ENCODE measurements at regions not wholly inside any gene's neighbourhood (a gene's known extent, or its start where the extent isn't known, plus 50 kb on each side); places are given as distances from the start of the nearest gene placed in this dataset.

- H3K27me3 Mint-ChIP-seq (ENCODE audit: low read depth) = no peaks in the 10 kb centered on the region
- ATAC-seq (replicated peaks in 1 of 2) = no peak
- no peak overlapping the region for H3K27ac Mint-ChIP-seq
- H3K4me3 Mint-ChIP-seq = no peak overlapping the region
- H3K9me3 Mint-ChIP-seq = no peaks in the 10 kb centered on the region
- peaks cover 0 to 2% of the 10 kb centered on the region in 2 donors for H3K36me3 Mint-ChIP-seq (ENCODE audit: insufficient read depth in 2 of 2)
- DNase-seq = no peak
- H3K4me1 Mint-ChIP-seq (ENCODE audit: low read depth) = peaks cover 26% of the 10 kb centered on the region
These were observed 361.2 kb upstream of the RIOK2 start for GRCh38 chr5:97544240-97544639.

- Mint-ChIP-seq H3K9me3 (no peaks in the 10 kb centered on the region), H3K4me3 (no peak overlapping the region), H3K27ac (no peak overlapping the region), H3K4me1 (ENCODE audit: low read depth) (peaks cover 26% of the 10 kb centered on the region), H3K36me3 (ENCODE audit: insufficient read depth in 2 of 2) (peaks cover 0 to 2% of the 10 kb centered on the region in 2 donors), H3K27me3 (ENCODE audit: low read depth) (no peaks in the 10 kb centered on the region)
- ATAC-seq (replicated peaks in 1 of 2) (no peak), DNase-seq (no peak)
These were observed 361.6 kb upstream of the RIOK2 start for GRCh38 chr5:97544678-97545077.

- no peak for DNase-seq
- no peak overlapping the region for H3K27ac Mint-ChIP-seq
These were observed 362.4 kb upstream of the RIOK2 start for GRCh38 chr5:97545446-97545845.

GRCh38 chr5:97545886-97546535, 363.0 kb upstream of the RIOK2 start:
- no peaks in the 10 kb centered on the region for H3K9me3 Mint-ChIP-seq
- H3K4me3 Mint-ChIP-seq = no peak overlapping the region
- no peak overlapping the region for H3K27ac Mint-ChIP-seq
- no peak for DNase-seq
- no peak for ATAC-seq (replicated peaks in 1 of 2)
- peaks cover 0 to 2% of the 10 kb centered on the region in 2 donors for H3K36me3 Mint-ChIP-seq (ENCODE audit: insufficient read depth in 2 of 2)
- no peaks in the 10 kb centered on the region for H3K27me3 Mint-ChIP-seq (ENCODE audit: low read depth)
- peaks cover 26% of the 10 kb centered on the region for H3K4me1 Mint-ChIP-seq (ENCODE audit: low read depth)

More at GRCh38 chr5:97545446-97545845, 362.4 kb upstream of the RIOK2 start:
- no peak for ATAC-seq (replicated peaks in 1 of 2)
- Mint-ChIP-seq H3K4me1 (ENCODE audit: low read depth) (peaks cover 26% of the 10 kb centered on the region), H3K4me3 (no peak overlapping the region), H3K9me3 (no peaks in the 10 kb centered on the region), H3K36me3 (ENCODE audit: insufficient read depth in 2 of 2) (peaks cover 0 to 2% of the 10 kb centered on the region in 2 donors), H3K27me3 (ENCODE audit: low read depth) (no peaks in the 10 kb centered on the region)

- peaks cover 0 to 2% of the 10 kb centered on the region in 2 donors for H3K36me3 Mint-ChIP-seq (ENCODE audit: insufficient read depth in 2 of 2)
- no peaks in the 10 kb centered on the region for H3K9me3 Mint-ChIP-seq
- no peaks in the 10 kb centered on the region for H3K27me3 Mint-ChIP-seq (ENCODE audit: low read depth)
- no peak overlapping the region for H3K4me3 Mint-ChIP-seq
- DNase-seq = no peak
- no peak overlapping the region for H3K27ac Mint-ChIP-seq
- H3K4me1 Mint-ChIP-seq (ENCODE audit: low read depth) = peaks cover 26% of the 10 kb centered on the region
- peak in 1 of 2 donors; percentile 31 for ATAC-seq (replicated peaks in 1 of 2)
These were observed 364.4 kb upstream of the RIOK2 start for GRCh38 chr5:97547430-97547829.

- Mint-ChIP-seq H3K4me3 (peak overlapping the region in 1 of 2 donors; percentile 11), H3K9me3 (no peaks in the 10 kb centered on the region), H3K4me1 (ENCODE audit: low read depth) (peaks cover 26% of the 10 kb centered on the region), H3K27me3 (ENCODE audit: low read depth) (no peaks in the 10 kb centered on the region), H3K36me3 (ENCODE audit: insufficient read depth in 2 of 2) (peaks cover 0 to 2% of the 10 kb centered on the region in 2 donors), H3K27ac (peak overlapping the region; percentile 3)
- ATAC-seq (replicated peaks in 1 of 2) (peak; percentile 78 to 81), DNase-seq (peak; percentile 6 to 11)
These were observed 365.1 kb upstream of the RIOK2 start for GRCh38 chr5:97547999-97548738.

GRCh38 chr5:97548739-97549080, 365.7 kb upstream of the RIOK2 start:
- DNase-seq (no peak), ATAC-seq (replicated peaks in 1 of 2) (no peak)
- H3K36me3 Mint-ChIP-seq (ENCODE audit: insufficient read depth in 2 of 2) = peaks cover 0 to 2% of the 10 kb centered on the region in 2 donors
- H3K27me3 Mint-ChIP-seq (ENCODE audit: low read depth) = no peaks in the 10 kb centered on the region
- peak overlapping the region in 1 of 2 donors; percentile 11 for H3K4me3 Mint-ChIP-seq
- peaks cover 26% of the 10 kb centered on the region for H3K4me1 Mint-ChIP-seq (ENCODE audit: low read depth)
- peak overlapping the region; percentile 3 for H3K27ac Mint-ChIP-seq
- no peaks in the 10 kb centered on the region for H3K9me3 Mint-ChIP-seq

GRCh38 chr5:97549496-97549895, 366.4 kb upstream of the RIOK2 start:
- H3K27ac Mint-ChIP-seq = no peak overlapping the region
- no peak overlapping the region for H3K4me3 Mint-ChIP-seq
- H3K27me3 Mint-ChIP-seq (ENCODE audit: low read depth) = no peaks in the 10 kb centered on the region
- peaks cover 24% of the 10 kb centered on the region for H3K4me1 Mint-ChIP-seq (ENCODE audit: low read depth)
- H3K36me3 Mint-ChIP-seq (ENCODE audit: insufficient read depth in 2 of 2) = peaks cover 0 to 2% of the 10 kb centered on the region in 2 donors
- no peaks in the 10 kb centered on the region for H3K9me3 Mint-ChIP-seq
- ATAC-seq (replicated peaks in 1 of 2) (no peak), DNase-seq (no peak)

GRCh38 chr5:97550164-97550563, 367.1 kb upstream of the RIOK2 start:
- DNase-seq (no peak), ATAC-seq (replicated peaks in 1 of 2) (no peak)
- Mint-ChIP-seq H3K27me3 (ENCODE audit: low read depth) (no peaks in the 10 kb centered on the region), H3K4me3 (no peak overlapping the region), H3K9me3 (no peaks in the 10 kb centered on the region), H3K36me3 (ENCODE audit: insufficient read depth in 2 of 2) (peaks cover 0 to 2% of the 10 kb centered on the region in 2 donors), H3K4me1 (ENCODE audit: low read depth) (peaks cover 19% of the 10 kb centered on the region), H3K27ac (no peak overlapping the region)

GRCh38 chr5:97550818-97551217, 367.8 kb upstream of the RIOK2 start:
- Mint-ChIP-seq H3K4me1 (ENCODE audit: low read depth) (peaks cover 19% of the 10 kb centered on the region), H3K36me3 (ENCODE audit: insufficient read depth in 2 of 2) (peaks cover 0 to 2% of the 10 kb centered on the region in 2 donors), H3K27ac (no peak overlapping the region), H3K4me3 (no peak overlapping the region), H3K27me3 (ENCODE audit: low read depth) (no peaks in the 10 kb centered on the region), H3K9me3 (no peaks in the 10 kb centered on the region)
- no peak for DNase-seq
- no peak for ATAC-seq (replicated peaks in 1 of 2)

- ATAC-seq (replicated peaks in 1 of 2) = no peak
These were observed 370.8 kb upstream of the RIOK2 start for GRCh38 chr5:97553604-97554452.

GRCh38 chr5:97554977-97555643, 372.1 kb upstream of the RIOK2 start:
- Mint-ChIP-seq H3K27ac (no peak overlapping the region), H3K36me3 (ENCODE audit: insufficient read depth in 2 of 2) (no peaks in the 10 kb centered on the region), H3K9me3 (no peaks in the 10 kb centered on the region), H3K27me3 (ENCODE audit: low read depth) (no peaks in the 10 kb centered on the region), H3K4me3 (no peak overlapping the region), H3K4me1 (ENCODE audit: low read depth) (no peaks in the 10 kb centered on the region)
- ATAC-seq (replicated peaks in 1 of 2) (no peak), DNase-seq (no peak)

More at GRCh38 chr5:97553604-97554452, 370.8 kb upstream of the RIOK2 start:
- Mint-ChIP-seq H3K36me3 (ENCODE audit: insufficient read depth in 2 of 2) (no peaks in the 10 kb centered on the region), H3K27me3 (ENCODE audit: low read depth) (no peaks in the 10 kb centered on the region), H3K4me3 (no peak overlapping the region), H3K27ac (no peak overlapping the region), H3K4me1 (ENCODE audit: low read depth) (peaks cover 3% of the 10 kb centered on the region), H3K9me3 (no peaks in the 10 kb centered on the region)
- no peak for DNase-seq

GRCh38 chr5:97555644-97555981, 372.6 kb upstream of the RIOK2 start:
- ATAC-seq (replicated peaks in 1 of 2) = no peak

More at GRCh38 chr5:97555644-97555981, 372.6 kb upstream of the RIOK2 start:
- no peaks in the 10 kb centered on the region for H3K27me3 Mint-ChIP-seq (ENCODE audit: low read depth)
- no peak for DNase-seq
- no peaks in the 10 kb centered on the region for H3K4me1 Mint-ChIP-seq (ENCODE audit: low read depth)
- H3K36me3 Mint-ChIP-seq (ENCODE audit: insufficient read depth in 2 of 2) = no peaks in the 10 kb centered on the region
- no peak overlapping the region for H3K4me3 Mint-ChIP-seq
- no peak overlapping the region for H3K27ac Mint-ChIP-seq
- no peaks in the 10 kb centered on the region for H3K9me3 Mint-ChIP-seq
